Dendritic cell treated with granulocyte-macrophage colony-stimulating factor and Interleukin-4, amounts not matched to agents 40 ng/mL and 50 ng/mL, for 4 days (primary cell): ENCODE measurements at regions not wholly inside any gene's neighbourhood (a gene's known extent, or its start where the extent isn't known, plus 50 kb on each side); places are given as distances from the start of the nearest gene placed in this dataset.

Experiments
- H3K27ac Mint-ChIP-seq: one replicate; pipeline ENCODE4 v1.8.0; 2022; ENCODE audit warnings: mild to moderate bottlenecking, mixed read lengths
- H3K27me3 Mint-ChIP-seq: one replicate; pipeline ENCODE4 v1.8.0; 2022; ENCODE audit warnings: mild to moderate bottlenecking, mixed read lengths
- H3K36me3 Mint-ChIP-seq: one replicate; pipeline ENCODE4 v1.8.0; 2022; ENCODE audit warnings: low read depth, mixed read lengths
- H3K4me1 Mint-ChIP-seq: one replicate; pipeline ENCODE4 v1.8.0; 2022; ENCODE audit warnings: low read depth, mixed read lengths
- H3K4me3 Mint-ChIP-seq: one replicate; pipeline ENCODE4 v1.8.0; 2022; ENCODE audit warnings: mild to moderate bottlenecking, moderate library complexity, mixed read lengths
- H3K9me3 Mint-ChIP-seq: one replicate; pipeline ENCODE4 v1.8.0; 2022; ENCODE audit warnings: mixed read lengths
- intact Hi-C: fragments of 100-400 bp; cut with micrococcal nuclease; formaldehyde crosslinking; loops from one replicate; pipeline ENCODE4 v1.15.0; 2022

DNA sequence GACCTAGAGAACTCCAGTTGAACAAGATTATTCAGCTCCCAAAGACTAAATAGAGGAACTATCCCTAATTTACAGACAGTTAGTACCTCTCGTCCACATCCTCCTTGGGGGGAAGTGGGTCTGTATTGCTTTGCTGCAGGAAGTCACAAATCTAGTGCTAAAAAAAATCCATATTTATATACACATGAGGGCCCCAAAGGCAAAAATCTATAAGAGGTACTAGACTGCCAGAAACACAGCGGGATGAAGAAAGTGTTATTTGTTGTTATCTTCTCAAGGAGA lies 190.1 kb downstream of the TTC8 start:
- Mint-ChIP-seq H3K27ac (no peak overlapping the region), H3K9me3 (no peaks in the 10 kb centered on the region), H3K4me1 (peaks cover 13% of the 10 kb centered on the region), H3K4me3 (no peak overlapping the region), H3K36me3 (no peaks in the 10 kb centered on the region), H3K27me3 (peaks cover 7% of the 10 kb centered on the region)
- intact Hi-C loops, result loop anchor here (10.0 kb wide), 1 partner anchor 350 kb away; no protein-coding TSS in a partner anchor

DNA sequence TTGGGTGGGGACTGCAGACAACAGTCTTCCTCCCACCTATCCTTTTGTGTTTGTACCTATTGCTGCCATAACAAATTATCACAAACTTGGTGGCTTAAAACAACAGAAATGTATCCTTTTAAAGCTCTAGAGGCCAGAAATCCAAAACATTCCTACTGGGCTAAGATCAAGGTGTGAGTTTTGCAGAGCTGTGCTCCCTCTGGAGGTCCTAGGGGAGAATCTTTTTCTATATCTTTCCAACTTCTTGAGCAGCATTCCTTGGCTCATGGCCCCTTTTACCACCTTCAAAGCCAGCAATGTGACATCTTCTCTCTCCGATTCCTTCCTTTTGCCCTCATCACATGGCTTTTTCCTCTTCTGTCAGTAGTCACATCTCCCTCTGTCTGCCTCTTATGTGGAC lies 190.6 kb downstream of the TTC8 start:
- no peak overlapping the region for H3K4me3 Mint-ChIP-seq
- intact Hi-C loops, result loop anchor here (10.0 kb wide), 1 partner anchor 350 kb away; no protein-coding TSS in a partner anchor
- H3K9me3 Mint-ChIP-seq, result no peaks in the 10 kb centered on the region
- peaks cover 7% of the 10 kb centered on the region for H3K27me3 Mint-ChIP-seq
- peaks cover 13% of the 10 kb centered on the region for H3K4me1 Mint-ChIP-seq
- H3K36me3 Mint-ChIP-seq, result no peaks in the 10 kb centered on the region
- H3K27ac Mint-ChIP-seq, result no peak overlapping the region

DNA sequence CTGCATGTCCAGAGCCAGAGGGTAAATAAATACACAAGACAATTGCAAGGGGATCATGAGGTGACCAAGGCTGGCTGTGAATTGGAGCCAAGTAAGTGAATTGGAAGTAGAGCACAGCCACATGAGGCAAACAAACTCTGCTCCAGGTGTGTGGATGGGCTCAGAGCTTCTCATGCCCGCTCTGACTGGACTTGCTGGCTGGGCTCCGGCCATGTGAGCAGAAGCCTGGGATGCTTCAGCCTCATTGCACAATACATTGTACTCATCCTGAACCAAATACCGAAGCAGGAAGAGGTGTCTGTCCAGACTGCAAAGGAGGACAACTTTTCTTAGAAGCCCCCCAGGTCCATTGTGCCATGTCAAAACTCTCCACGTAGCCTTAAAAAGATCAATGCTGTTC lies 193.0 kb downstream of the TTC8 start:
- no peaks in the 10 kb centered on the region for H3K36me3 Mint-ChIP-seq
- peaks cover 13% of the 10 kb centered on the region for H3K4me1 Mint-ChIP-seq
- peaks cover 8% of the 10 kb centered on the region for H3K27me3 Mint-ChIP-seq
- H3K9me3 Mint-ChIP-seq, result no peaks in the 10 kb centered on the region
- H3K27ac Mint-ChIP-seq, result no peak overlapping the region
- intact Hi-C loops, result loop anchor here (10.0 kb wide), 1 partner anchor 353 kb away; no protein-coding TSS in a partner anchor
- no peak overlapping the region for H3K4me3 Mint-ChIP-seq

DNA sequence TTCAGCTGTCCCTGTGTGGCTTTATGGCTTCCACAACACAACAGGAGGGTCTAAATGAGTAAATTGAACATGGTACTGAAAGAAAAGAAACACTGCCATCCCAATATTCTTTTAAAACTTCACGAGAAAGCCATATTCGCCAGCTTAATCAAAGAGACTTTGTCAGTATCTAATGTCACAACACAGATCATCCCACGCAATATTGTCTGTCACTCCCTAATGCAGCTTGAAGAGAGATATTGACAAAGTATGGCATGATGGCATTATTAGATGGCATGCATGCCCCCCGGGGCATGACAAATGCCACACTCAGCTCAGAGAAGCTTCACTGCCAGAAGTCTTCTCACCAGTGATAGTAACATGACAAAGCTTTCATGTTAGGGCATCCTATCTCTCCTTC lies 197.8 kb downstream of the TTC8 start:
- no peak overlapping the region for H3K4me3 Mint-ChIP-seq
- intact Hi-C loops, result no loop called here
- no peak overlapping the region for H3K27ac Mint-ChIP-seq
- H3K4me1 Mint-ChIP-seq, result peaks cover 17% of the 10 kb centered on the region
- H3K36me3 Mint-ChIP-seq, result no peaks in the 10 kb centered on the region
- H3K9me3 Mint-ChIP-seq, result no peaks in the 10 kb centered on the region
- H3K27me3 Mint-ChIP-seq, result peaks cover 17% of the 10 kb centered on the region

DNA sequence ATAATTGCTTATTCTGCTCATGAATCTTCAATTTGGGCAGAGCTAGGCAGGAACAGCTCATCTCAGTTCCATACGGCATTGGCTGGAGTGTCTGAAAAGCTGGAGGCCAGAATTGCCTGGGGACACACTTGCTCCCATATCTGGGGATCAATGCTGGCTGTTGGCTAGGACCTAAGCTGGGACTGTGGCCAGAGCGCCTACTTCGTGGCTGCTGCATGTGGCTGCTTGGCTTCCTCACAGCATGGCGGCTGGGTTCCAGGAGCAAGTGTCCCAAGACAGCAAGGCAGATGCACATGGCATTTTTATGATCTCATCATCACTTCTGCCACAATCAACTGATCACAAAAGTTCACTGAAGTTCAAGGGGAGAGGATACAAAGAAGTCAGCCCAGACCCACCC lies 200.2 kb downstream of the TTC8 start:
- no peaks in the 10 kb centered on the region for H3K9me3 Mint-ChIP-seq
- H3K4me1 Mint-ChIP-seq, result peaks cover 21% of the 10 kb centered on the region
- H3K27me3 Mint-ChIP-seq, result peaks cover 35% of the 10 kb centered on the region

DNA sequence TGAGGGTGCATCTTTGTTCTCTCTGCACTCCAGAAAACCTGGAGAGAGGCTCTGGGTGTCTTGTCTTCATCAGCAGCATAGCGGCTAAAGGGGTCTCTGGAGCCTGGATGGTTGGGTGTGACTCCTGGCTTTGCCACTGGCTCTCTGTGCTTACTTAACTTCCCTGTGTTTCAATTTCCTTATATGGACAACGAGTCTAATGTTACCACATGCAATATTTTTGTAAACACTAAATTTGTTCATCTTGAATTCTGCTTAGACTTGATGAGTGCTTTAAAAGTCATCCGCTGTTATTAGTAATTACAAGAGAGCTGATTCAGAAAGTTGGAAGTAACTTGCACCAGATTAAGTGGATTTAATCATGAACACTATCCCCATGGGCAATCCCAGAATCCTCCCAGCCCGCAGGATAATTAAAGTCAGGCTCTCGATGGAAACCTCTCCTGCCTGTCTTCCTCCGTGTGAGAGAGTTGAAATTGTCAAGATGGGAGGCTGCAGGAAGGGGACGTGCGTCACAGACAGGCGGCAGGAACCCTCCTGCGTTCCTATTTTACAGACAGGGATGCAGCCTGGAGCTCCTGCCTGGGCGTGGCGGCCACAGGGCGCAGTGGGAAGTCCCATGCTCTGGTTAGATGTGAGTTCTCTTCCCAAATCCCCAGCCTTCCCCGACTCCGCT lies 201.2 kb downstream of the TTC8 start:
- Mint-ChIP-seq H3K4me3 (no peak overlapping the region), H3K27me3 (peaks cover 45% of the 10 kb centered on the region), H3K4me1 (peaks cover 21% of the 10 kb centered on the region), H3K9me3 (no peaks in the 10 kb centered on the region), H3K27ac (peak overlapping the region; percentile 63), H3K36me3 (no peaks in the 10 kb centered on the region)
- intact Hi-C loops, result loop anchor here (5.0 kb wide), 2 partner anchors 742 to 892 kb away; no protein-coding TSS in a partner anchor

More for the DNA sequence above, 200.2 kb downstream of the TTC8 start:
- peak overlapping the region; percentile 37 for H3K27ac Mint-ChIP-seq
- intact Hi-C loops, result loop anchor here (5.0 kb wide), 2 partner anchors 743 to 893 kb away; no protein-coding TSS in a partner anchor
- H3K4me3 Mint-ChIP-seq, result no peak overlapping the region
- no peaks in the 10 kb centered on the region for H3K36me3 Mint-ChIP-seq

DNA sequence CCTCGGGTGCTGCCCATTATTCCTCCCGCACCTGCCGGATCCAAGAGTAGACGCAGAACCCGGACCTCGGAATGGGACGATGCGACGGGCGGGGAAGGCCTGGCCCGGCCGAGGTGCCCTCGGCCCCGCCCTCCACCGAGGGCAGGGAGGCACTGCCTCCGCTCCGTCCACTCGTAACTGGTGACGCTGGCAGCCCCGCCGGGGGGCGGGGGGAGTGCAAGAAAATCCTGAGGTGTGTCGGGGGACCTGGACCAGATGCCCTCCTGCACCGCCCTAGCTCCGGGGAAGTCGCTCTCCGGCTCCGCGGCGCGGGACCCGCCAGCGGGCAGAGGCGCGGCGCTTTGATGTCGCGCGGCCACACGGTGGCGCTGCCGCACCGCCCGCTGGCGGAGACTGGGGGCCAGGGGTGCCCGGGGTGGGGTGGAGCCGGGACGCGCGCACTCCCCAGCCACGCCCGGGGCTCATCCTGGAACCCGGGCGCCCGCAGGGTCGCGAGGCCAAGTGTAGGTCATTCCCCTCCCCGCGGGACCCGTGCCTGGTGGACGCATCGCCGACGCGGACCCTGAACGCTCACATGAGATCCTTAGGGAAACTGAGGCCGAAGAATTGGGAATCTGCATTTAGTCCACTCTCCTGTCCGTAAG lies 202.8 kb downstream of the TTC8 start:
- peaks cover 21% of the 10 kb centered on the region for H3K4me1 Mint-ChIP-seq
- H3K27ac Mint-ChIP-seq, result no peak overlapping the region
- H3K27me3 Mint-ChIP-seq, result peaks cover 45% of the 10 kb centered on the region
- H3K36me3 Mint-ChIP-seq, result no peaks in the 10 kb centered on the region
- H3K4me3 Mint-ChIP-seq, result peak overlapping the region; percentile 67
- H3K9me3 Mint-ChIP-seq, result no peaks in the 10 kb centered on the region
- intact Hi-C loops, result loop anchor here (5.0 kb wide), 2 partner anchors 740 to 890 kb away; no protein-coding TSS in a partner anchor

DNA sequence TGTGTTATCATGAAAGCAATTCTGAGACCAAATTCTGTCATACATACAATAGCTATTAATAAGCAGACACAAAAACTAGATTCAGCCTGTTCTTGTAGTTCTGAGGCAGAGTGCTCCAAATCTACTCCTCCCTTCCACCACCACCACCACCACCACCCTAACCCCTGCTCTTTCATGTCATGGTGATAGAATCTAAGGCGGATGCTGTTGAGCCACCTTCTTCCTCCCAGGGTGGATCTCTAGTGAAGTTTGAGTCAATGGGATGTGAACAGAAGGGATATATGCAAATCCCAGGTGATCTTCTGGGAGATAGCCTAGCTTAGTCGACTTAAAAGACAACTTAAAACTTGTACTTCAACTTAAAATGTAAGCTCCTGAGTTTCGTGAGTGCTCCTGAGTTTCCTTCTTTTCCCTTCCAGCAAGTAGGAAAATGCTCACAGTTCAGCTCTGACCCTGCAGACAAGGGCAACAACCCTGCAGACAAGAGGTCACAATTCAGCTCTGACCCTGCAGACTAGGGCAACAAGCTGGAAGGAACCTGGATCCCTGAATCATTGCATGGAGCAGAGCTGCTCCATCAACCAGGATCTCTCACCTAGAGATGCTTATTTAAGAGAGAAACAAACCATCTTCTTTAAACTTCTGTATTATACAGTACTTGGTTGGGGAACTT lies 204.1 kb downstream of the TTC8 start:
- intact Hi-C loops, result loop anchor here (5.0 kb wide), 2 partner anchors 739 to 889 kb away; no protein-coding TSS in a partner anchor
- Mint-ChIP-seq H3K27ac (no peak overlapping the region), H3K4me1 (peaks cover 21% of the 10 kb centered on the region), H3K36me3 (no peaks in the 10 kb centered on the region), H3K27me3 (peaks cover 40% of the 10 kb centered on the region), H3K4me3 (no peak overlapping the region), H3K9me3 (no peaks in the 10 kb centered on the region)

DNA sequence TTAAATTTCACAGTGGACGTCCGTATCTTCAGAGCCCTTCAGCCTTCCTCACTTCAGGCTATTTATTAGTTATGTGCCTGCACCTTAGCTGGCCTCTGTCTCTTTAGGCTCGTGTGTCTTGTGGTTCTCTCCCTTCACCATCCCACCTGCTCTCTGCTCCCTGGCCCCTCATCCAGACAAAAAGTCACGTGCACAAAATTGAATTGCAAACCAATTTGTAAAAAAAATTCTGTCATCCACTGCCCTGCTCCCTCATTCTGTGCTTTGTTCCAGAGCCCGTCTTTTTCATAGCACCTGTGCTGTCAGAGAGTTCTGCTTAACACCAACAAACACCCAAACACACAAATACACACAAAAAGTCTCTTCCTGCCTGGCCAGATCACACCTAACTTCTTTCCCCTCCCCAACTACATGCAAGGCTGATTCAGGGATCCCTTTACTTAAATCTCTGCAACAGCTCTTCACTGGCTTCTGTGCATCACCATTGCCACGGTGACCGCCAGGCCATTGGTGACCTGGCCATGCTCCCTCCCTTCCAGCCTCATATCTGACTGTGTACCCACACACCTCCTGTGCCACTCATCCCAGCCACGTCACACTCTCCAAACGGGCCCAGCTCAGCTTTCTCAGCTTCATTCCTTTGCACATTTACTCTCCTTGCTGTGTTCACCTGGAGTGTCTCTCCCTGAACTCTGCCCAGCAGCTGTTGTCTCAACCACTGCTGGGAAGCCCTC lies 205.7 kb downstream of the TTC8 start:
- Mint-ChIP-seq H3K36me3 (no peaks in the 10 kb centered on the region), H3K27ac (no peak overlapping the region), H3K4me3 (no peak overlapping the region), H3K9me3 (no peaks in the 10 kb centered on the region), H3K4me1 (peaks cover 15% of the 10 kb centered on the region), H3K27me3 (peaks cover 42% of the 10 kb centered on the region)
- intact Hi-C loops, result loop anchor here (5.0 kb wide), 2 partner anchors 737 to 887 kb away; no protein-coding TSS in a partner anchor

DNA sequence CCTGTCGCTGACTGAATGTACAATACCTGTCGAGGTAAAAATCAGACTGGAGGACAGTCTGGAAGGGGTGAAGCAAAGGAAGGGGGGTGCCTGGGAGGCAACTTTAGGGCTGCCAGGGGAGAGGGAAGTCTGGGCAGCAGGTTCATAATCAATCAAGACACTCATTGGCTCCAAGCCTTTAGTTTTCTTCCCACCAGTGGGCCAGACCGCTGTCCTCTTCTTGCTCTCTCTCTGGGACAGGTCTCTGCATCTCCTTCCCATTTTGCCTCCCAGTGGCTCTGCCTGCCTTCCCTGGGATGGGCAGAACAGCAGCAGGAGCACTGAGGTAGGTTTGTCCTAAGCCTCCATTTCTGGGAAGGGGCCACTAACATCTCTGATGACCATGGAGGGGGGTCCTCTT lies 206.5 kb downstream of the TTC8 start:
- H3K27me3 Mint-ChIP-seq, result peaks cover 46% of the 10 kb centered on the region

DNA sequence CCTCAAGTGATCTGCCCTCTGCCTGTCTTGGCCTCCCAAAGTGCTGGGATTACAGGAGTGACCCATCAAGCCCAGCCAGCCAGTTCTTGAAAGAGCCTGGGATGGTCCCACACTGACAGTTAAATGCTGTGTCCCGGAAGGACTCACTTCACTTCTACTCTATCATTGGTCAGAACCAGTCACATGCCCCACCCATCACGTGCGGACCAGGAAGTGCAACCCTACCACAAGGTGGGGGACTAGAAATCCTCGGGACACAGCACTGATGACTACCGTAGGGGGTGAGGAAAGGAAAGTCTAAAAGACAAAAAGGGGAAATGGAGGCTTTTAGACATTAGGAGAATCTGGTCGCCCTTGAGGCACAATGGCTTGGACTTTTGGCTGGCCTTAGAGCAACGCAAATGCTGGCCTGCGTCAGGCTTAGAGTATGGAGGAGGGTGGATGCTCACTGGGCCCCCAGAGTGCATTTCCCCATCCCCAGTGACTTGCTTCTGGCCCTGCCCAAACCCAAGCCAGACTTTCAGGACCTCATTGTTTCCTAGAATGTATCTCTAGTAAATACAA lies 207.7 kb downstream of the TTC8 start:
- Mint-ChIP-seq H3K4me1 (peaks cover 3% of the 10 kb centered on the region), H3K36me3 (no peaks in the 10 kb centered on the region), H3K4me3 (no peak overlapping the region), H3K27ac (no peak overlapping the region), H3K9me3 (no peaks in the 10 kb centered on the region), H3K27me3 (peaks cover 47% of the 10 kb centered on the region)
- intact Hi-C loops, result no loop called here

More for the DNA sequence above, 206.5 kb downstream of the TTC8 start:
- Mint-ChIP-seq H3K36me3 (no peaks in the 10 kb centered on the region), H3K4me3 (no peak overlapping the region), H3K4me1 (peaks cover 9% of the 10 kb centered on the region), H3K9me3 (no peaks in the 10 kb centered on the region), H3K27ac (no peak overlapping the region)
- intact Hi-C loops, result no loop called here

DNA sequence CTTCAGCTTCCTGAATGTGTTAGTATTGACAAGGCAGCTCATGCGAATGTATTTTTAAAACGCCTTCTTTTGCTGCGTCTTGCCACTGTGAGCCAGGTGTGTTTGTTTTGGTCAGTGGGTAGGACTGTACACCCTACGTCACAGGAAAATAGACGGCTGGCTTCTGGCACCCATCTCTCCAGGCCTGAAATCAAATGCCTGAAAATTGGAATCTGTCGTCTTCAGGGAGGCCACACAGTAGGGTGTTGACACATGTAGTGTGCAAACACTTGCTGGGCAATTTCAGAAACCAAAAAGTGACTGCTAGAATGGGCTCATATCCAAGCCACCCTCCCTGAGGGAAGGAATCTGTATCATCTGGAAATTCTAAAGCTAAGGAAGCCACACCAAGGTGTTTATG lies 209.3 kb downstream of the TTC8 start:
- Mint-ChIP-seq H3K27me3 (peaks cover 39% of the 10 kb centered on the region), H3K36me3 (no peaks in the 10 kb centered on the region), H3K27ac (no peak overlapping the region), H3K4me1 (no peaks in the 10 kb centered on the region), H3K4me3 (no peak overlapping the region), H3K9me3 (no peaks in the 10 kb centered on the region)
- intact Hi-C loops, result no loop called here

DNA sequence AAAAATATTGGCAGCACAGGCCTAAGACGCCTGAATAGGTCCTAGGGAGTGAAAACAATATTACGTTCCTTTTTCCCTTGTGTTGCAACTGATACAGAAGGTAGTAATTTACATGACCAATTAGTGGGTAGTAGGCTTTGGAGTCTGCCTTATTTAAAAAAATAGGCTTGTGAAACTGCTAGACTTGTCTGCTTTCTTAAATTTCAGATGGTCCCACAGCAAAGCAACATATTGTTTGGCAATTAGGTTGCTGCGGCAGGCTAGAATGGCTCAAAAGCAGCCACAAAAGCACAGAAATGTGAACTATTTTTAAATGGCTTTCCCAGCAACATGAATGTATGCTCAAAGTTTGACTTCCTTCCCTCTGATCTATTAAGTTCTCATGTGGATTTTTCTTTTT lies 211.9 kb downstream of the TTC8 start:
- Mint-ChIP-seq H3K4me3 (no peak overlapping the region), H3K9me3 (no peaks in the 10 kb centered on the region), H3K36me3 (no peaks in the 10 kb centered on the region), H3K27me3 (peaks cover 31% of the 10 kb centered on the region), H3K27ac (no peak overlapping the region), H3K4me1 (peaks cover 18% of the 10 kb centered on the region)
- intact Hi-C loops, result no loop called here
